GM18951 (cell line): ENCODE measurements at regions not wholly inside any gene's neighbourhood (a gene's known extent, or its start where the extent isn't known, plus 50 kb on each side); places are given as distances from the start of the nearest gene placed in this dataset.

Experiments
- POLR2A ChIP-seq: IDR thresholded peaks from 4 replicates; pipeline ENCODE4 v1.6.1; 2011; ENCODE audit warnings: mild to moderate bottlenecking; ENCODE audit not compliant: insufficient read length, insufficient read depth; ENCODE audit errors: extremely low read depth
- in situ Hi-C: fragments of 300-500 bp; cut with MboI; formaldehyde crosslinking; loops from one replicate; pipeline ENCODE4 v1.12.0; 2022; ENCODE audit warnings: low sequenced_read_pairs, mixed read lengths, inconsistent platforms; ENCODE audit not compliant: unreplicated experiment

DNA sequence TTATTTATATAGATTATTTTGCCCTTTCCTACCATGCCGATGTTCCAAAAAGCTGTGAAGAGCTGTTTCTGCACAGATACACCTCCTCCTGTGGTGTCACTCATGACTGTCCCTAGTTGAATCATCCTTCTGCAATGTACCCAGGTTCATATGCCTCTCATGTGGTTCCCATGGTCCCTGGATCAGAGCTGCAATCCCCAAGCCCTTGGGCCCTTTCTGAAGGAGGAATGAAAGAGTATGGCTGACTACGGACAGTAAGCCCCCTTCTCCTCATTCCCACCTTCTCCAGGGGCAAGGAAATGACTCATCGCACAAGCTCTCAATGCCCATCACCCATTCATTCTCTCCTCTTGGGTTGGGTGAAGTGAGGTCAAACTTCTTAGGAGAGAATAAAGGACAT, 63.9 kb upstream of the ACVR1 start:
- no peak for TF ChIP-seq POLR2A
- in situ Hi-C loops = no loop called here

DNA sequence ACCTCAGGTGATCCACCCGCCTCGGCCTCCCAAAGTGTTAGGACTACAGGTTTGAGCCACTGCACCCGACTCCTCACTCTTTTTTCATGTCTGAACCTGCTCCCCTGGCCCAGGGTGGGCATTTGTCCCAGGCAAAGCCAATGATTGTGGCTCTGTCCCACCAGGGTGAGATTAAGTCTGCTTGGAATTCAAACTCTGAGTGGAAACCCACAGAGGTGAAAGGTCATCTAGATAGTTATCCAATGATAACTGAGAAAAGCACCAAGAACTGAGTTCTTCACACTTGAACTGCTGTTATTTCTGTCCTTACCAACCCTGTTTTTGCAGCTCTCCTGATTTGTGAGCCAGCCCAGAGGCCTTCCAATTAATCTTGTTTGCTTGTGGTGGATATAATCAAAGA, 62.4 kb upstream of the ACVR1 start:
- in situ Hi-C loops = no loop called here
- TF ChIP-seq POLR2A = no peak

GRCh38 chr2:157936406-157936805, 60.3 kb upstream of the ACVR1 start:
- TF ChIP-seq POLR2A = no peak
- in situ Hi-C loops = no loop called here

- TF ChIP-seq POLR2A = no peak
- in situ Hi-C loops = no loop called here
Measured at GRCh38 chr2:157935378-157935906, 59.3 kb upstream of the ACVR1 start.

GRCh38 chr2:157934684-157935377, 58.7 kb upstream of the ACVR1 start:
- in situ Hi-C loops = no loop called here

DNA sequence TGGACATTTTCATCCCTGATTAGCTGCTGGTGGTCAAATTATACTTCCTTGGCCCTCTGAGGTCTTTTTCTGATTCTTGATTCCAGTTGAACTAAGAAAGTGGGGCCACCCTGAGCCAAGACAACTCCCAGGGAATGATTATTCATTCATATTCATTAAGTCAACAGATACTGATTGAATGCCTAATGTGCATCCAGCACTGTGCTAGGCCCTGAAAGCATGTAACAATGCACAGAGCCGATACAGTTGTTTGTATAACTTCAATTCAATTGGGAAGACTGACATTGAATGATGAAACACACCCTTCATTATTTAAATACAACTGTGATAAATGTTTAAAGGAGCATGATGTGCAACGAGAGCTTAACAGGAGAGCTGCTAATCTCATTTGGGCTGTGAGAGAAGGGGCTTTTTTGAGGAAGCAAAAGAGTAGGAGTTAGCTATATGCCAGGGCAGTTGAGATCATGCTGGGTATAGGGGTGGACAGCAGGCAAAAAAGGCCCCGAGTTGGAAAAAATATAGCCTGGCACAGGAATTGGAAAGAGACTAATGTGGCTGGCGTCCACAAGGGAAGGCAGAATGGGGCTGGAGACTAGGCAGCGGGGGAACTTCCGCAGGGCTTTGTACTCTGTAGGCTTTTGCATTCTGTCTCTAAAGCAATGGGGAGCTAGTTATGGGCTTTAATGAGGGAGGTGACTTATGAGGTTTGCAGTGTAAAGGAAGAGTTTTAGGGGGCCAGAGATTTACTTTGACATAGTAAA, 57.2 kb upstream of the ACVR1 start:
- in situ Hi-C loops = no loop called here
- no peak for TF ChIP-seq POLR2A

More at GRCh38 chr2:157934684-157935377, 58.7 kb upstream of the ACVR1 start:
- no peak for TF ChIP-seq POLR2A

- TF ChIP-seq POLR2A = no peak
- in situ Hi-C loops = no loop called here
Measured at GRCh38 chr2:157932480-157933159, 56.5 kb upstream of the ACVR1 start.

GRCh38 chr2:157931542-157931941, 55.4 kb upstream of the ACVR1 start:
- in situ Hi-C loops = no loop called here
- TF ChIP-seq POLR2A = no peak

- in situ Hi-C loops = no loop called here
- TF ChIP-seq POLR2A = no peak
Measured at GRCh38 chr2:157930728-157931127, 54.6 kb upstream of the ACVR1 start.

DNA sequence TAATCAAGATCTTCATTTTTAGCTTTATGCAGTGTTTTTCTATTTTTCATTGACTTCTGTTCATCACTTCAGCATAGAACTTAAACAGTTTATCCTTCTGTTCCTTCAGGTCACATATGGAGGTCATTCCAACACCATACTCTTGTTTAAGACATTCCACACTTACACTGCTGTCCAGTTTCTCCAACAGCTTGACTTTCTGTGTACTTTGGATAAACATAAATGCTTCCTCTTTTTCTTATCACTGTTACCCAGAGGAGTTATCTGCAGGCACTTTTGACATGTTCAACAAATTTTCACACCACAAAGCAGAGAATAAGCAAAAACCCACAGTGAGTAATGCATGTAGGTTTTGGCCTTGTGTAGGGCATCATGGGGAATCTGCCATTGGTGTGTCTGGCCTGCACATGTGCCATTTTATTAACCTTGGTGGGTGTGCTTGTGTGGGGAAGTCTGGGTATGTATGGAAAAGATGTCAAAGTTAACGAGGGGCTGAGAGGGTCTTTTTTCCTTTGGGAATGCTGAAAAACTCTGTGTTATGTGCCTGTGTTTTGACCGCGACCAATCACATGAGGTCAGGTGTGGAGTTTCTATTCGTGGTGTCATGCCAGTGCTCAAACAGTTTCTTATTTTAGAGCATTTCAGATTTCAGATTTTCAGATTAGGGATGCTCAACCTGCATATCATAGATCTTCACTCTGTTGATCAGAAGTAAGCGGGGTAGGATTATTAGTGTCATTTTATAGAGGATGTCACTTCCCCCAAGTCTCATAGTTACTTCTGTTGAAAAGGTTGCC, 53.9 kb upstream of the ACVR1 start:
- no peak for TF ChIP-seq POLR2A
- in situ Hi-C loops = no loop called here

- in situ Hi-C loops = no loop called here
- no peak for TF ChIP-seq POLR2A
Measured at GRCh38 chr2:157928372-157928771, 52.2 kb upstream of the ACVR1 start.

DNA sequence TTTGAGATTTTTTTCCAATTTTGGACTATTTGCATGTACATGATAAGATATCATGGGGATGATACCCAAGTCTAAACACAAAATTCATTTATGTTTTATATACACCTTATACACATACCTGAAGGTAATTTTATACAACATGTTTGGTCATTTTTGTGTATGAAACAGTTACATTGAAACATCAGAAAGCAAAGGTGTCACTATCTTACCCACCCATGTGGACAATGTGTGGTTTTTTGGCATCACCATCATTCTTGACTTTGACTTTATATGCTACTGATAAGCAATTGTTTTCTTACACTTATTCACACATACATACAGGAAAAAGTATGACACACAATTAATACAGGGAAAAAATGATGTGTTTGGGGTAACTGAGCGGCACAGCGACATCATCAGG, 51.0 kb upstream of the ACVR1 start:
- no peak for TF ChIP-seq POLR2A
- in situ Hi-C loops = no loop called here
